ENCODE measurements at regions not wholly inside any gene's neighbourhood (a gene's known extent, or its start where the extent isn't known, plus 50 kb on each side); places are given as distances from the start of the nearest gene placed in this dataset.

GRCh38 chr4:127069675-127070074 is 563.1 kb upstream of the INTU start:
- DNase-seq (ENCODE audit: extremely low read depth, low read depth, low spot score): no peak

GRCh38 chr4:127071443-127071842 is 561.3 kb upstream of the INTU start:
- no peak for DNase-seq (ENCODE audit: extremely low read depth, low read depth, low spot score)

DNA sequence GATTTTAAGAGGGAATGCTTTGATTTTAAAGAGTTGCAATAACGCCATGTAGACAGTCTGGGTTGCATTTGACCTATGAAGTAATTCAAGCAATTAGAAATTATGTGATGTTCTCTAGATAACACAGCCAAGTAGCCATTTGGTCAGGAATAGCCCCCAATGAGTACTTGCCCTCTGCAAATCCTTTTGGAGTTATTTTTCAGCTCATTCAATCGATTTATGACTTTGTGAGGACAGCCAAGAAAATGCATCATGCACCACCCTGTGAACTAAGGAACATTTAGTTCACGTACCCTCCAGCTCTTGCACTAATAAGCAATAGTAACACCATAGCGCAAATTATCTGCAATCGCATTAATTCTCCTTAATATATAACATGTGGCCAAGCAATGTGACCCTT is 552.6 kb upstream of the INTU start:
- no peak for DNase-seq (ENCODE audit: extremely low read depth, low read depth, low spot score)

DNA sequence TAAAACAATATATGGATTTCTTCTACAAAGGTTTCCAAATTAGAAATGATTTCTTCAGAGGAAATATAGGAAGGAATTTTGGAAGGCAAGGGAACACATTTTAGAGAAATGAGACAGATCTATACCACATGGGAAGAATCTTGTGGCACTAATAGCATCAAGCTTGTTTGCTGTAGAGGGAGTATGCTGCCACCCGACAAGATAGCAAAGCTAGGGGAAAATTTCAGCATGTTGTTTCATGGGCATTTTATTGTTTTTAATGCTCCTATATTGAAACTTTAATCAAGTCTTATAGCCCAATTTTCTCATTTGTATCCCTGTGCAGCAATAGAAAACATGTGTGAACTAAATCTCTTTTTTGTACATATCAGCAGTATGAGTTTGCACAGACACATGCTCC is 551.7 kb upstream of the INTU start:
- DNase-seq (ENCODE audit: extremely low read depth, low read depth, low spot score): no peak

DNA sequence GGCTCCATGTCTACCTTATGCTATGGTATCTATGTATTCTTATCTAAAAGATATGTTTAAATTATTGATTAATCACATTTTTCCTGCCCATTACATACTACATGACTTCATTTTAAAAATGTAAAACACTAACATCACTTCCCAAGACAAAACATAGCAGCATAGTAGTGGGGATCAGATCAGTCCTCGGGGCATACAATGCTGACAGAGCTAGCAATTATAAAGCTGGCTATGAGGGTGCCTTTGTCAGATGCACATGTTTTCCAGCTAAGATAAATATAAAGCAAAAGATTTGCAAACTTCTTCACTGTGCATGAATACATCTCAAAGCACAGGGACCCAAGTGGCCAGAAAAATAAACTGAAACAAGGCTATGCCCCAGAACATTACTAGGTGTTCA is 549.8 kb upstream of the INTU start:
- no peak for DNase-seq (ENCODE audit: extremely low read depth, low read depth, low spot score)

- no peak for DNase-seq (ENCODE audit: extremely low read depth, low read depth, low spot score)
Measured at GRCh38 chr4:127084666-127085065, 548.1 kb upstream of the INTU start.

- DNase-seq (ENCODE audit: extremely low read depth, low read depth, low spot score): no peak
Measured at GRCh38 chr4:127097061-127097460, 535.7 kb upstream of the INTU start.

- DNase-seq (ENCODE audit: extremely low read depth, low read depth, low spot score): no peak
Measured at GRCh38 chr4:127102361-127102760, 530.4 kb upstream of the INTU start.

DNA sequence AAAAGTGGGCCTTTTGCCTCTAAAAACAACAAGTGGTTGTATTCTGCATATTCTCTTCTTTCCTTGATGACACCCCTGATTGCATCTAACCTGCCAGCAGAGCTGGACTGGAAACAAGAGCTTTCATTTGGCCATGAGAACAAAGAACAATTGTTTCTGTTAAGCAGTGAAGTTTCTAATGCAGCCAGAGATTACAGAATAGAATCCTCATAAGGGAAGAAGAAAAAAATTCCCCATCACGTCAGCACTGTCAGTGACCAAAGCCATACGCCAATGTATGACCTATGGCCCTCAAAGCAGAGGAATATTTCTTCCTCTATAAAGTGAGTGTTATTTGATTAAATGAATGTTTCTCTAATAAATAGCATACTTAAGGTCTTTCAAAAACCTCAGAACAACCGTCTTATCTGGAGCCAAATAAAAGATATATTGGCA is 529.1 kb upstream of the INTU start:
- DNase-seq (ENCODE audit: extremely low read depth, low read depth, low spot score): no peak

- no peak for DNase-seq (ENCODE audit: extremely low read depth, low read depth, low spot score)
Measured at GRCh38 chr4:127113844-127114362, 518.9 kb upstream of the INTU start.

GRCh38 chr4:127118681-127119080 is 514.1 kb upstream of the INTU start:
- DNase-seq (ENCODE audit: extremely low read depth, low read depth, low spot score): no peak

DNA sequence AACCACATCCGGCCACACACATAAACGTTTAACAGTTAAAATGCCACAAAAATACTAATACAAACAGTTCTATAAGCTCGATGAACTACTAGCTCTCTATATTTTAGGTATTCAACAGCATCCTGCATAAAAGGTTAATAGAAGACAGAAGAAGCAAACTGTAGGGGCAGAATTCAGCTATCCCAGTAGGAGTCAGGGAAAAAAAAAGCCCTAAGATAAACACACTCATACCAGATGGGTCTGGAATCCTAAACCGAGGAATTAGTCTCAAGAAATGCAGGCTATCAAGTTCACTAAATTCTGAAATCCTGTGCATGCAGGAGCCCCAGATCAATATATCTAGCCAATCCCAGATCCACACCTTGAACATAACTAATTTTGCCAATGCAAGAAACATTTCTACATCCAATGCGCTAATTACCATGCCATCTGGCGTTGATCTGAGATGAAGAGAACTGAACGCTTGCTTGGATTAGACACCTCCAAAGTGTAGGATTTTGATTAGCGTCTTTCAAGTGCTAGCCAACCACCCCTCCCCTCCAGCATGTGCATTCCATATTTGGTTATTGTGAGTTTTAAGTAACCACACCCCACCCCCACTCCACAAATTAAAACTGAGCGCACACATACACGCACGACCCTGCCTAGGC is 512.2 kb upstream of the INTU start:
- no peak for DNase-seq (ENCODE audit: extremely low read depth, low read depth, low spot score)

GRCh38 chr4:127124919-127125318 is 507.8 kb upstream of the INTU start:
- DNase-seq (ENCODE audit: extremely low read depth, low read depth, low spot score): no peak

DNA sequence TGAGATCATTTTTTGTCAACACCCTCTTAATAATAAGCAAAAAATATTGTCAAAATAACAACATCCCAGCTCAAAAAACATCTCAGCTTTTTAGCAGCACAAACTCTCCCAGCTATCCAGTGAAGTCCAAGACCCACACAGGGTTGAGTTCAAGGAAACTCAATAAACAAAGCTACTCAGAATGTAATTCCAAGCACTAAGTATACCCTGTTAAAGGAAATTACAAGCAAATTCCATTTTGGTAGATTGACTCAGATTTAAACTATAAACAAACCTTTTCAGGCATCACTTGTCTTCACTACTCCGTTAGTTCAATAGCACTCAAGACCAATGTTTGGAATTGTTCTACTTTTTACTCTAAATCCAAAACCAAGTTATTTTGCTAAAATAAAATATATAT is 506.0 kb upstream of the INTU start:
- DNase-seq (ENCODE audit: extremely low read depth, low read depth, low spot score): no peak

GRCh38 chr4:127131527-127131926 is 501.2 kb upstream of the INTU start:
- no peak for DNase-seq (ENCODE audit: extremely low read depth, low read depth, low spot score)

GRCh38 chr4:127134490-127134889 is 498.3 kb upstream of the INTU start:
- DNase-seq (ENCODE audit: extremely low read depth, low read depth, low spot score): no peak

DNA sequence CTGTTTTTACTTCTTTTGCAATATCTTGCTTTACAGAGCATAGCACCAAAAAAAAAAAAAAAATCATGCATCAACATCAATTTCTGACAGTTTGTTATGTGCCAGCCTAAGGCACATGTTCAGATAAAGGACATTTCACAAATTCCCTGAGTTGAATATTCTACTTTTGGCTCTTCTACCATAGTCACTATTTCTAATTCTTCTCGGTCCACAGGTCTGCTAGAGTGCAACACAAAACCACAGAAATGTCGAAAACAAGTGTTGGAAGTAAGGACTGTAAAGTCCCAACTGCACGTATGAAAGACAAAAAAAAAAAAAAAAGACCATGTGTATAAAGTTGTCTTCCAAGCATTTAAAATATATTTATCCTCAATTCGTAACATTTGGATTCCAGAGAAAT is 494.2 kb upstream of the INTU start:
- DNase-seq (ENCODE audit: extremely low read depth, low read depth, low spot score): no peak

GRCh38 chr4:127139788-127140286 is 492.9 kb upstream of the INTU start:
- DNase-seq (ENCODE audit: extremely low read depth, low read depth, low spot score): no peak

DNA sequence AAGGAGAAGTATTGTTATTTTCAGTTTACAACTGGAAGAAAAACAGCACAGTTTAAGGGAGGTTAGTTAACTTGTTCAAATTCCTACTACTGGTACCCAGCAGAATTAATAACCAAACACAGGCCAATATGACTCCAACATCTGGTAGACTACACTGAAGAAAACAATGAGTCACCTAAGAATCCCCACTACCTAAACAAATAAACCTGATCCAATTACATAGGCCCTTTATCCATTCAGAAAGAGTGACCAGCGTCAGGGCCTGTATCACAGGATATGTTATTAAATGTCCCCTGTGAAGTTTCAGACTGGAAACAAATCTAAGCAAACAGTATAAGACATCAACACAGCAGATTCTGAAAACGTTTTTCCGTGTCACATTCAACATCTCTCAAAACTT is 492.5 kb upstream of the INTU start:
- DNase-seq (ENCODE audit: extremely low read depth, low read depth, low spot score): no peak

- DNase-seq (ENCODE audit: extremely low read depth, low read depth, low spot score): no peak
Measured at GRCh38 chr4:127141856-127142255, 490.9 kb upstream of the INTU start.

- DNase-seq (ENCODE audit: extremely low read depth, low read depth, low spot score): no peak
Measured at GRCh38 chr4:127143460-127144195, 489.1 kb upstream of the INTU start.

DNA sequence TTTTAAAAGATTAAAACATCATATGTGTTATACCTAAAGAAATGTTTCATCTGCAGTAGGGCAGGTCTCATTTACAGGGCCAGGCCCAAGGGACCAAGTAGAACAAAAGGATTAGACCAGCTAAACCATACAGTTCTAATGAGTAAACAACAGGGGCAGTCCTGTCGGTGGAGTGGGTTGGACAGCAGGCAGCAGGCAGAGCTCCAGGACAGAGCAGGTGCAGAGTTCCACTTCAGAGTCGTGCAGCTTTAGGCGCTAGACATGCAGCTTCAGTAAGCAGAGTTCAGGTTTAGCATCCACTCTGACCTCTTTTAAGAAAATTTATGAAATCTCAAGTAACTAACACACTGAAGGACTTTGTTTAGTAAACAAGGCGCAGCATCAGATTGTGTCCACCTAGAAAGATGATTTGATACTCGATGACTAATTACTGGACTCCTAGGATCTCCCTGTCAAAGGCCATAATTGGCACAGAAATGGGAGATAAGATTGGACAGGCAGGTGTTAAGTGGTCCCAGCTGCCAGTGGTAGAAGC is 487.7 kb upstream of the INTU start:
- DNase-seq (ENCODE audit: extremely low read depth, low read depth, low spot score): no peak
